ENCODE measurements at regions not wholly inside any gene's neighbourhood (a gene's known extent, or its start where the extent isn't known, plus 50 kb on each side); places are given as distances from the start of the nearest gene placed in this dataset.
"Not testable (repeated sequence)": the region's sequence is repeated elsewhere in the genome, so short reads cannot be mapped to it uniquely, and the experiment has no call there.

- DNase-seq (ENCODE audit: low read depth in 1 of 2, low spot score in 1 of 2): no peak
These were observed 232.8 kb downstream of the TRIML1 start for GRCh38 chr4:188372058-188372457.

GRCh38 chr4:188372829-188373228 lies 233.6 kb downstream of the TRIML1 start:
- no peak for DNase-seq (ENCODE audit: low read depth in 1 of 2, low spot score in 1 of 2)

- DNase-seq (ENCODE audit: low read depth in 1 of 2, low spot score in 1 of 2): no peak
These were observed 235.6 kb downstream of the TRIML1 start for GRCh38 chr4:188374871-188375270.

GRCh38 chr4:188377816-188378215 lies 238.6 kb downstream of the TRIML1 start:
- no peak for DNase-seq (ENCODE audit: low read depth in 1 of 2, low spot score in 1 of 2)

- DNase-seq (ENCODE audit: low read depth in 1 of 2, low spot score in 1 of 2): no peak
These were observed 243.9 kb downstream of the TRIML1 start for GRCh38 chr4:188383180-188383579.

- DNase-seq (ENCODE audit: low read depth in 1 of 2, low spot score in 1 of 2): no peak
These were observed 248.0 kb downstream of the TRIML1 start for GRCh38 chr4:188387179-188387791.

- DNase-seq (ENCODE audit: low read depth in 1 of 2, low spot score in 1 of 2): not testable (repeated sequence)
These were observed 252.1 kb downstream of the TRIML1 start for GRCh38 chr4:188391349-188391748.

- no peak for DNase-seq (ENCODE audit: low read depth in 1 of 2, low spot score in 1 of 2)
These were observed 256.8 kb downstream of the TRIML1 start for GRCh38 chr4:188396037-188396436.

- no peak for DNase-seq (ENCODE audit: low read depth in 1 of 2, low spot score in 1 of 2)
These were observed 260.6 kb downstream of the TRIML1 start for GRCh38 chr4:188399834-188400233.

GRCh38 chr4:188400451-188400850 lies 261.2 kb downstream of the TRIML1 start:
- DNase-seq (ENCODE audit: low read depth in 1 of 2, low spot score in 1 of 2): no peak

- DNase-seq (ENCODE audit: low read depth in 1 of 2, low spot score in 1 of 2): no peak
These were observed 264.0 kb downstream of the TRIML1 start for GRCh38 chr4:188403272-188403671.

GRCh38 chr4:188405071-188405835 lies 266.0 kb downstream of the TRIML1 start:
- DNase-seq (ENCODE audit: low read depth in 1 of 2, low spot score in 1 of 2): not testable (repeated sequence)

GRCh38 chr4:188408244-188409030 lies 269.2 kb downstream of the TRIML1 start:
- DNase-seq (ENCODE audit: low read depth in 1 of 2, low spot score in 1 of 2): no peak

GRCh38 chr4:188409851-188410250 lies 270.6 kb downstream of the TRIML1 start:
- no peak for DNase-seq (ENCODE audit: low read depth in 1 of 2, low spot score in 1 of 2)

GRCh38 chr4:188411805-188412204 lies 272.6 kb downstream of the TRIML1 start:
- no peak for DNase-seq (ENCODE audit: low read depth in 1 of 2, low spot score in 1 of 2)

- DNase-seq (ENCODE audit: low read depth in 1 of 2, low spot score in 1 of 2): no peak
These were observed 273.3 kb downstream of the TRIML1 start for GRCh38 chr4:188412499-188412898.

GRCh38 chr4:188414441-188414840 lies 275.2 kb downstream of the TRIML1 start:
- DNase-seq (ENCODE audit: low read depth in 1 of 2, low spot score in 1 of 2): no peak

- DNase-seq (ENCODE audit: low read depth in 1 of 2, low spot score in 1 of 2): no peak
These were observed 277.9 kb downstream of the TRIML1 start for GRCh38 chr4:188417181-188417580.

GRCh38 chr4:188423039-188423438 lies 283.8 kb downstream of the TRIML1 start:
- no peak for DNase-seq (ENCODE audit: low read depth in 1 of 2, low spot score in 1 of 2)

GRCh38 chr4:188428935-188429334 lies 289.7 kb downstream of the TRIML1 start:
- no peak for DNase-seq (ENCODE audit: low read depth in 1 of 2, low spot score in 1 of 2)

- DNase-seq (ENCODE audit: low read depth in 1 of 2, low spot score in 1 of 2): no peak
These were observed 290.7 kb downstream of the TRIML1 start for GRCh38 chr4:188429965-188430364.

- DNase-seq (ENCODE audit: low read depth in 1 of 2, low spot score in 1 of 2): no peak
These were observed 291.1 kb downstream of the TRIML1 start for GRCh38 chr4:188430384-188430783.
